ENCODE measurements at regions not wholly inside any gene's neighbourhood (a gene's known extent, or its start where the extent isn't known, plus 50 kb on each side); places are given as distances from the start of the nearest gene placed in this dataset.

DNA sequence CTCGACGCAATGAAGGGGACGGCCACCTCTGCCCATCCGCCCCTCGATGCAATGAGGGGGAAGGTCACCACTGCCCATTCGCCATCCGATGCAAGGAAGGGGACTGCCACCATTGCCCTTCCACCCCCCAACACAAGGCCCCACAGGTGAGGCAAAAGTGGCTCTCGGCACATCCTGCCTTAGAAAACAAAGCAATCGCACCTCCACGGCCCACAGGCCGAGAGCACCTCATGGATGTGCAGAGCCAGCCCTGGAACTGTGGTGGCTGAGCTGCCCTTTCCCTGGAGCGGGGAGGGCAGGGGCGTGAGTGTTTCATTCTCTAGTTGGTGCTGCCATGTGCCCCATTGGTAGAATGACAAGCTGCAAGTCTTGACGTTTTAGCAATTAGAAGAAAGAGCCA is 320.6 kb upstream of the SALL3 start:
- no peak for TF ChIP-seq POLR2AphosphoS5 (IDR thresholded peaks at IDR 0.05)
- TF ChIP-seq, protein P1, sequence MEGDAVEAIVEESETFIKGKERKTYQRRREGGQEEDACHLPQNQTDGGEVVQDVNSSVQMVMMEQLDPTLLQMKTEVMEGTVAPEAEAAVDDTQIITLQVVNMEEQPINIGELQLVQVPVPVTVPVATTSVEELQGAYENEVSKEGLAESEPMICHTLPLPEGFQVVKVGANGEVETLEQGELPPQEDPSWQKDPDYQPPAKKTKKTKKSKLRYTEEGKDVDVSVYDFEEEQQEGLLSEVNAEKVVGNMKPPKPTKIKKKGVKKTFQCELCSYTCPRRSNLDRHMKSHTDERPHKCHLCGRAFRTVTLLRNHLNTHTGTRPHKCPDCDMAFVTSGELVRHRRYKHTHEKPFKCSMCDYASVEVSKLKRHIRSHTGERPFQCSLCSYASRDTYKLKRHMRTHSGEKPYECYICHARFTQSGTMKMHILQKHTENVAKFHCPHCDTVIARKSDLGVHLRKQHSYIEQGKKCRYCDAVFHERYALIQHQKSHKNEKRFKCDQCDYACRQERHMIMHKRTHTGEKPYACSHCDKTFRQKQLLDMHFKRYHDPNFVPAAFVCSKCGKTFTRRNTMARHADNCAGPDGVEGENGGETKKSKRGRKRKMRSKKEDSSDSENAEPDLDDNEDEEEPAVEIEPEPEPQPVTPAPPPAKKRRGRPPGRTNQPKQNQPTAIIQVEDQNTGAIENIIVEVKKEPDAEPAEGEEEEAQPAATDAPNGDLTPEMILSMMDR (IDR thresholded peaks at IDR 0.05) = no peak
- TF ChIP-seq EP300 (IDR thresholded peaks at IDR 0.05; ENCODE audit: low read depth) = no peak
- no peak for TF ChIP-seq POLR2A (IDR thresholded peaks at IDR 0.05)
